ENCODE measurements at regions not wholly inside any gene's neighbourhood (a gene's known extent, or its start where the extent isn't known, plus 50 kb on each side); places are given as distances from the start of the nearest gene placed in this dataset.

- TF ChIP-seq CHD7 (IDR thresholded peaks at IDR 0.05; ENCODE audit: insufficient replicate concordance, low read length) (no peak), EZH2 (IDR thresholded peaks at IDR 0.05; ENCODE audit: low read depth, low read length, severe bottlenecking) (no peak), NRF1 (IDR thresholded peaks at IDR 0.05; ENCODE audit: low read depth, low read length) (no peak), ASH2L (IDR thresholded peaks at IDR 0.05; ENCODE audit: low read length) (no peak), KDM1A (IDR thresholded peaks at IDR 0.05; ENCODE audit: borderline replicate concordance, low read length) (no peak), CHD1 (IDR thresholded peaks at IDR 0.05; ENCODE audit: low read depth, low read length) (no peak)
These were observed 132.3 kb downstream of the PFDN4 start (continued) for GRCh38 chr20:54340206-54340605.

Measured in H1 (cell line).